Cardiac muscle cell (in vitro differentiated cells and primary cell): ENCODE measurements at regions not wholly inside any gene's neighbourhood (a gene's known extent, or its start where the extent isn't known, plus 50 kb on each side); places are given as distances from the start of the nearest gene placed in this dataset.

Experiments used
- DNase-seq, 2 donors: peaks; one replicate each; pipeline versions ENCODE4 v3.0.0 to v3.0.0-alpha.2; 2010 to 2017; ENCODE audit warnings: low read depth in 1 of 2, low spot score in 1 of 2
- H3K27ac ChIP-seq: fragments of 200-600 bp; sonication (generic); 2 replicates; pipeline ENCODE4 v1.5.1; 2016
- H3K27me3 ChIP-seq: fragments of 200-600 bp; sonication (generic); 2 replicates; pipeline ENCODE4 v1.6.0; 2016; ENCODE audit warnings: control low read depth
- H3K36me3 ChIP-seq: fragments of 200-600 bp; sonication (generic); 2 replicates; pipeline ENCODE4 v1.5.1; 2016; ENCODE audit warnings: control low read depth
- H3K4me1 ChIP-seq: fragments of 200-600 bp; sonication (generic); 2 replicates; pipeline ENCODE4 v1.8.1; 2017; ENCODE audit warnings: low read depth, mild to moderate bottlenecking, mixed run types
- H3K4me3 ChIP-seq: fragments of 200-600 bp; sonication (generic); 2 replicates; pipeline ENCODE4 v1.5.1; 2016; ENCODE audit warnings: mild to moderate bottlenecking
- H3K9me3 ChIP-seq: fragments of 200-600 bp; sonication (generic); 2 replicates; pipeline ENCODE4 v1.5.1; 2017; ENCODE audit warnings: low read depth, mild to moderate bottlenecking, control low read depth
- CTCF ChIP-seq: IDR thresholded peaks from 2 replicates; pipeline ENCODE4 v1.5.1; 2012; ENCODE audit warnings: low read depth, mild to moderate bottlenecking, low read length

GRCh38 chr12:98109266-98109665 is 406.1 kb upstream of the TMPO start:
- Histone ChIP-seq H3K27ac (no peak overlapping the region), H3K4me3 (no peak overlapping the region), H3K4me1 (peaks cover 6% of the 10 kb centered on the region), H3K9me3 (no peaks in the 10 kb centered on the region), H3K36me3 (no peaks in the 10 kb centered on the region), H3K27me3 (no peaks in the 10 kb centered on the region)
- TF ChIP-seq CTCF = no peak
- DNase-seq = no peak

GRCh38 chr12:98110536-98110935 is 404.9 kb upstream of the TMPO start:
- DNase-seq = no peak
- H3K4me3 ChIP-seq = no peak overlapping the region
- H3K36me3 ChIP-seq = no peaks in the 10 kb centered on the region
- H3K27me3 ChIP-seq = no peaks in the 10 kb centered on the region
- TF ChIP-seq CTCF = no peak
- H3K4me1 ChIP-seq = peaks cover 6% of the 10 kb centered on the region
- no peak overlapping the region for H3K27ac ChIP-seq
- H3K9me3 ChIP-seq = no peaks in the 10 kb centered on the region

GRCh38 chr12:98113548-98113947 is 401.8 kb upstream of the TMPO start:
- Histone ChIP-seq H3K36me3 (no peaks in the 10 kb centered on the region), H3K4me3 (no peak overlapping the region), H3K27ac (no peak overlapping the region), H3K9me3 (no peaks in the 10 kb centered on the region), H3K27me3 (no peaks in the 10 kb centered on the region), H3K4me1 (no peaks in the 10 kb centered on the region)
- DNase-seq = no peak
- TF ChIP-seq CTCF = no peak

- no peaks in the 10 kb centered on the region for H3K4me1 ChIP-seq
These were observed 393.4 kb upstream of the TMPO start for GRCh38 chr12:98121963-98122362.

GRCh38 chr12:98123021-98123461 is 392.3 kb upstream of the TMPO start:
- TF ChIP-seq CTCF = no peak
- Histone ChIP-seq H3K4me1 (no peaks in the 10 kb centered on the region), H3K27me3 (no peaks in the 10 kb centered on the region), H3K9me3 (no peaks in the 10 kb centered on the region), H3K36me3 (no peaks in the 10 kb centered on the region), H3K4me3 (no peak overlapping the region), H3K27ac (no peak overlapping the region)
- no peak for DNase-seq

More at GRCh38 chr12:98121963-98122362, 393.4 kb upstream of the TMPO start:
- no peaks in the 10 kb centered on the region for H3K36me3 ChIP-seq
- no peak for DNase-seq
- no peak overlapping the region for H3K4me3 ChIP-seq
- TF ChIP-seq CTCF = no peak
- H3K27me3 ChIP-seq = no peaks in the 10 kb centered on the region
- no peak overlapping the region for H3K27ac ChIP-seq
- H3K9me3 ChIP-seq = no peaks in the 10 kb centered on the region
